ENCODE measurements at regions not wholly inside any gene's neighbourhood (a gene's known extent, or its start where the extent isn't known, plus 50 kb on each side); places are given as distances from the start of the nearest gene placed in this dataset.

- WGBS = 72% methylated on average over 6 of the region's 6 CpGs
- TF ChIP-seq POLR2AphosphoS5 (IDR thresholded peaks at IDR 0.05) = no peak
- TF ChIP-seq POLR2A (IDR thresholded peaks at IDR 0.05) = no peak
- TF ChIP-seq, protein P1, sequence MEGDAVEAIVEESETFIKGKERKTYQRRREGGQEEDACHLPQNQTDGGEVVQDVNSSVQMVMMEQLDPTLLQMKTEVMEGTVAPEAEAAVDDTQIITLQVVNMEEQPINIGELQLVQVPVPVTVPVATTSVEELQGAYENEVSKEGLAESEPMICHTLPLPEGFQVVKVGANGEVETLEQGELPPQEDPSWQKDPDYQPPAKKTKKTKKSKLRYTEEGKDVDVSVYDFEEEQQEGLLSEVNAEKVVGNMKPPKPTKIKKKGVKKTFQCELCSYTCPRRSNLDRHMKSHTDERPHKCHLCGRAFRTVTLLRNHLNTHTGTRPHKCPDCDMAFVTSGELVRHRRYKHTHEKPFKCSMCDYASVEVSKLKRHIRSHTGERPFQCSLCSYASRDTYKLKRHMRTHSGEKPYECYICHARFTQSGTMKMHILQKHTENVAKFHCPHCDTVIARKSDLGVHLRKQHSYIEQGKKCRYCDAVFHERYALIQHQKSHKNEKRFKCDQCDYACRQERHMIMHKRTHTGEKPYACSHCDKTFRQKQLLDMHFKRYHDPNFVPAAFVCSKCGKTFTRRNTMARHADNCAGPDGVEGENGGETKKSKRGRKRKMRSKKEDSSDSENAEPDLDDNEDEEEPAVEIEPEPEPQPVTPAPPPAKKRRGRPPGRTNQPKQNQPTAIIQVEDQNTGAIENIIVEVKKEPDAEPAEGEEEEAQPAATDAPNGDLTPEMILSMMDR (IDR thresholded peaks at IDR 0.05) = no peak
- no peak for TF ChIP-seq EP300 (IDR thresholded peaks at IDR 0.05)
- H3K27ac ChIP-seq = no peak overlapping the region
- no peak for DNase-seq (ENCODE audit: low spot score in 2 of 2)
- no peak overlapping the region for H3K4me3 ChIP-seq
- H3K4me1 ChIP-seq = no peaks in the 10 kb centered on the region
- no peaks in the 10 kb centered on the region for H3K9me3 ChIP-seq
- H3K27me3 ChIP-seq = no peaks in the 10 kb centered on the region
- no peaks in the 10 kb centered on the region for H3K36me3 ChIP-seq
Measured at GRCh38 chr12:13745111-13745860, 236.1 kb downstream of the GRIN2B start.

- H3K4me1 ChIP-seq = no peaks in the 10 kb centered on the region
- no peaks in the 10 kb centered on the region for H3K9me3 ChIP-seq
- WGBS = 79% methylated on average over 9 of the region's 9 CpGs
- H3K4me3 ChIP-seq = no peak overlapping the region
- DNase-seq (ENCODE audit: low spot score in 2 of 2) = no peak
- H3K27ac ChIP-seq = no peak overlapping the region
- H3K27me3 ChIP-seq = no peaks in the 10 kb centered on the region
- no peaks in the 10 kb centered on the region for H3K36me3 ChIP-seq
- no peak for TF ChIP-seq EP300 (IDR thresholded peaks at IDR 0.05)
- no peak for TF ChIP-seq POLR2A (IDR thresholded peaks at IDR 0.05)
- TF ChIP-seq, protein P1 (IDR thresholded peaks at IDR 0.05) = no peak
- no peak for TF ChIP-seq POLR2AphosphoS5 (IDR thresholded peaks at IDR 0.05)
Measured at GRCh38 chr12:13744561-13744960, 236.8 kb downstream of the GRIN2B start.

GRCh38 chr12:13740149-13740545 is 241.3 kb downstream of the GRIN2B start:
- Histone ChIP-seq H3K27ac (no peak overlapping the region), H3K36me3 (no peaks in the 10 kb centered on the region), H3K27me3 (no peaks in the 10 kb centered on the region), H3K4me1 (no peaks in the 10 kb centered on the region), H3K4me3 (no peak overlapping the region), H3K9me3 (no peaks in the 10 kb centered on the region)
- 61% methylated on average over 6 of the region's 6 CpGs for WGBS
- no peak for DNase-seq (ENCODE audit: low spot score in 2 of 2)
- TF ChIP-seq POLR2AphosphoS5 (IDR thresholded peaks at IDR 0.05) = no peak
- TF ChIP-seq, protein P1 (IDR thresholded peaks at IDR 0.05) = no peak
- TF ChIP-seq POLR2A (IDR thresholded peaks at IDR 0.05) = no peak
- TF ChIP-seq EP300 (IDR thresholded peaks at IDR 0.05) = no peak

DNA sequence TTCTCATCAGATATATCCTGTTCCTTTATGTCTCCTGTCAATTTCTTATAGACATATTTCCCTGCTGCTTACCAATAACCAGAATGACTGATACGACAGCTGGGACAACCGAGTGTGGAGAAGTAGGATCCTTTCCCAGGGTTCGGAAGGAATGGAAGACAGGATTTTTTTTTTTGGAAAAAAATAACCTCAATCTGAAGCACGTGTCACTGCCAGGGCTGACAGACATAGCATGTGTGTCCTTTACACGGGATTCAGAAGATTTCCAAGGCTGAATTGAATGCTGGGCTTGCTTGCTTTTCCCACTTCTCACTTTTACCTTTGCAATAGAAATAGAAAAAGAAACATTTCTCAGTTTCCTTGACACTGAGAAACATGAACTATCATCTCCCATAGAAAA is 245.7 kb downstream of the GRIN2B start:
- H3K27me3 ChIP-seq = no peaks in the 10 kb centered on the region
- no peak for DNase-seq (ENCODE audit: low spot score in 2 of 2)
- H3K9me3 ChIP-seq = no peaks in the 10 kb centered on the region
- no peak overlapping the region for H3K4me3 ChIP-seq
- no peak overlapping the region for H3K27ac ChIP-seq
- TF ChIP-seq, protein P1 (IDR thresholded peaks at IDR 0.05) = no peak
- no peak for TF ChIP-seq POLR2AphosphoS5 (IDR thresholded peaks at IDR 0.05)
- no peak for TF ChIP-seq EP300 (IDR thresholded peaks at IDR 0.05)
- TF ChIP-seq POLR2A (IDR thresholded peaks at IDR 0.05) = no peak
- H3K4me1 ChIP-seq = no peaks in the 10 kb centered on the region
- 85% methylated on average over 5 of the region's 5 CpGs for WGBS
- no peaks in the 10 kb centered on the region for H3K36me3 ChIP-seq

GRCh38 chr12:13734584-13735152 is 246.7 kb downstream of the GRIN2B start:
- Histone ChIP-seq H3K4me3 (no peak overlapping the region), H3K27ac (no peak overlapping the region), H3K9me3 (no peaks in the 10 kb centered on the region), H3K4me1 (no peaks in the 10 kb centered on the region), H3K27me3 (no peaks in the 10 kb centered on the region), H3K36me3 (no peaks in the 10 kb centered on the region)
- 38% methylated on average over 2 of the region's 2 CpGs for WGBS
- DNase-seq (ENCODE audit: low spot score in 2 of 2) = no peak
- TF ChIP-seq, protein P1 (IDR thresholded peaks at IDR 0.05) = no peak
- TF ChIP-seq EP300 (IDR thresholded peaks at IDR 0.05) = no peak
- no peak for TF ChIP-seq POLR2AphosphoS5 (IDR thresholded peaks at IDR 0.05)
